ENCODE measurements at regions not wholly inside any gene's neighbourhood (a gene's known extent, or its start where the extent isn't known, plus 50 kb on each side); places are given as distances from the start of the nearest gene placed in this dataset.

- TF ChIP-seq CTCF (conservative IDR thresholded peaks at IDR 0.05; ENCODE audit: low read length) = no peak
- no peak for TF ChIP-seq EZH2phosphoT487 (IDR thresholded peaks at IDR 0.05; ENCODE audit: borderline replicate concordance)
These were observed 53.5 kb upstream of the NDUFV2 start for GRCh38 chr18:9048808-9049494.
